HepG2 (cell line): ENCODE measurements at regions not wholly inside any gene's neighbourhood (a gene's known extent, or its start where the extent isn't known, plus 50 kb on each side); places are given as distances from the start of the nearest gene placed in this dataset.

Experiments
- ATAC-seq: fragments of 200-7000 bp; cut with Tn5 transposase; 3 replicates; pipeline ENCODE4 v1.9.1; 2020; ENCODE audit warnings: mild to moderate bottlenecking, moderate library complexity
- BruUV-seq: library from RNA; stranded (reverse); fragments of 400-500 nt; replicated peaks from 2 replicates; lab custom pipeline; 2021; lab: Mats Ljungman, UMichigan
- CTCF ChIA-PET: fragments of 300-600 bp; formaldehyde crosslinking; extraction: SDS; loops from one replicate; lab custom pipeline; 2021; ENCODE audit warnings: low total read pairs, inconsistent platforms, low intra/inter-chr PET ratio; lab: Yijun Ruan, JAX
- POLR2A ChIA-PET: fragments of 350-600 bp; sonication (Branson Sonifier 250); formaldehyde crosslinking; loops from one replicate; lab custom pipeline; 2020; ENCODE audit warnings: antibody characterized with exemption, inconsistent platforms; lab: Yijun Ruan, JAX
- DNase-seq: peaks from one replicate; pipeline ENCODE4 v3.0.0-alpha.2; 2015; ENCODE audit warnings: low spot score
- FAIRE-seq: peaks from 3 replicates; lab custom pipeline; 2011; peaks lifted over from hg19 to GRCh38; lab: Jason Lieb, UNC
- H2AFZ ChIP-seq: one replicate; pipeline ENCODE4 v1.6.1; 2011; ENCODE audit warnings: low read length, inconsistent platforms
- H3K27ac ChIP-seq: fragments of 300-600 bp; 3 replicates; pipeline ENCODE4 v1.8.0; 2011; ENCODE audit warnings: mixed run types, mild to moderate bottlenecking, mixed read lengths, low read length, inconsistent platforms; ENCODE audit not compliant: insufficient read depth; ENCODE audit errors: extremely low read length
- H3K27me3 ChIP-seq, 2 experiments: fragments of 200-600 bp in 1 of 2; 2 replicates in 1 of 2; 3 replicates in 1 of 2; pipeline versions ENCODE4 v1.6.0 to v1.8.0; 2011; ENCODE audit warnings: low read length in 2 of 2, mild to moderate bottlenecking in 2 of 2, moderate library complexity in 2 of 2, inconsistent platforms in 1 of 2; ENCODE audit not compliant: insufficient read depth in 2 of 2, control insufficient read depth in 1 of 2
- H3K36me3 ChIP-seq, 2 experiments: fragments of 200-600 bp in 1 of 2; replicated peaks in 1 of 2; 2 replicates in 1 of 2; 3 replicates in 1 of 2; pipeline versions ENCODE4 v1.5.1 to v1.8.0; 2011; ENCODE audit warnings: low read length in 2 of 2, inconsistent platforms in 1 of 2; ENCODE audit not compliant: insufficient read depth in 2 of 2, control insufficient read depth in 1 of 2
- H3K4me1 ChIP-seq: 2 replicates; pipeline ENCODE4 v1.5.1; 2012; ENCODE audit warnings: low read length, inconsistent platforms; ENCODE audit not compliant: insufficient read depth
- H3K4me2 ChIP-seq: 2 replicates; pipeline ENCODE4 v1.6.0; 2011; ENCODE audit warnings: low read depth, low read length, inconsistent platforms
- H3K4me3 ChIP-seq, 3 experiments: fragments of 200-600 bp in 1 of 3; sonication (generic), shearing (Covaris generic) in 1 of 3; replicated peaks in 1 of 3; 2 replicates each; pipeline ENCODE4 v1.5.1; 2011 to 2016; ENCODE audit warnings: low read length in 3 of 3, inconsistent platforms in 2 of 3, low read depth in 2 of 3, mild to moderate bottlenecking in 2 of 3, control low read depth in 1 of 3, mixed read lengths in 1 of 3; ENCODE audit not compliant: insufficient read depth in 1 of 3
- H3K79me2 ChIP-seq: one replicate; pipeline ENCODE4 v1.6.1; 2011; ENCODE audit warnings: low read length, inconsistent platforms; ENCODE audit not compliant: insufficient read depth
- H3K9ac ChIP-seq: 2 replicates; pipeline ENCODE4 v1.6.0; 2011; ENCODE audit warnings: mild to moderate bottlenecking, low read depth, low read length, inconsistent platforms; ENCODE audit not compliant: insufficient read depth
- H3K9me3 ChIP-seq: 2 replicates; pipeline ENCODE4 v1.5.1; 2012; ENCODE audit warnings: mild to moderate bottlenecking, low read length
- H4K20me1 ChIP-seq: 2 replicates; pipeline ENCODE4 v1.6.0; 2011; ENCODE audit warnings: inconsistent platforms, mild to moderate bottlenecking, low read length, moderate library complexity; ENCODE audit not compliant: insufficient read depth
- CBFB ChIP-seq: sonication (generic); formaldehyde crosslinking; IDR thresholded peaks from 2 replicates; pipeline ENCODE4 v1.4.0; 2020; ENCODE audit warnings: missing genetic modification reagents
- FOXO1 ChIP-seq: sonication (generic); formaldehyde crosslinking; IDR thresholded peaks from 2 replicates; pipeline ENCODE4 v1.4.0; 2020; ENCODE audit warnings: missing genetic modification reagents
- HDAC1 ChIP-seq: sonication (generic); formaldehyde crosslinking; IDR thresholded peaks from 2 replicates; pipeline ENCODE4 v1.5.1; 2020; ENCODE audit warnings: mild to moderate bottlenecking, missing genetic modification reagents
- HNRNPLL ChIP-seq: fragments of 200-400 bp; formaldehyde crosslinking; IDR thresholded peaks from 2 replicates; pipeline ENCODE4 v1.6.1; 2017; ENCODE audit warnings: mild to moderate bottlenecking, low read depth, low read length; ENCODE audit not compliant: poor library complexity, severe bottlenecking
- JUN ChIP-seq: sonication (generic); formaldehyde crosslinking; IDR thresholded peaks from 2 replicates; pipeline ENCODE4 v1.4.0; 2020; ENCODE audit warnings: mild to moderate bottlenecking, missing genetic modification reagents
- NFE2 ChIP-seq: sonication (generic); formaldehyde crosslinking; IDR thresholded peaks from 2 replicates; pipeline ENCODE4 v1.4.0; 2020; ENCODE audit warnings: missing genetic modification reagents
- NFE2L2 ChIP-seq: fragments of 150-350 bp; IDR thresholded peaks from 2 replicates; pipeline ENCODE4 v1.6.1; 2014; ENCODE audit warnings: low read length
- NPAS2 ChIP-seq: sonication (generic); formaldehyde crosslinking; IDR thresholded peaks from 2 replicates; pipeline ENCODE4 v1.8.0; 2022; ENCODE audit warnings: mild to moderate bottlenecking, missing genetic modification reagents, borderline replicate concordance
- NRL ChIP-seq: sonication (generic); formaldehyde crosslinking; IDR thresholded peaks from 2 replicates; pipeline ENCODE4 v1.5.0; 2020; ENCODE audit warnings: missing genetic modification reagents, mild to moderate bottlenecking, moderate library complexity, borderline replicate concordance
- PHF20 ChIP-seq: sonication (generic); formaldehyde crosslinking; IDR thresholded peaks from 2 replicates; pipeline ENCODE4 v1.5.0; 2020; ENCODE audit warnings: mild to moderate bottlenecking, missing genetic modification reagents
- SCMH1 ChIP-seq: sonication (generic); formaldehyde crosslinking; IDR thresholded peaks from 2 replicates; pipeline ENCODE4 v1.9.0; 2021; ENCODE audit warnings: missing genetic modification reagents, mild to moderate bottlenecking, borderline replicate concordance
- SIN3B ChIP-seq: fragments of 150-350 bp; IDR thresholded peaks from 2 replicates; pipeline ENCODE4 v1.6.1; 2014; ENCODE audit warnings: low read length
- SMC3 ChIP-seq: IDR thresholded peaks from 2 replicates; pipeline ENCODE4 v1.6.1; 2011; ENCODE audit warnings: low read length, improper control_type of control experiment
- ZNF33A ChIP-seq: sonication (generic); formaldehyde crosslinking; IDR thresholded peaks from 2 replicates; pipeline ENCODE4 v1.5.1; 2020; ENCODE audit warnings: missing genetic modification reagents, mild to moderate bottlenecking, moderate library complexity, borderline replicate concordance
- ZNF720 ChIP-seq: sonication (generic); formaldehyde crosslinking; IDR thresholded peaks from 2 replicates; pipeline ENCODE4 v1.4.0; 2020; ENCODE audit warnings: missing genetic modification reagents
- WGBS: methylation state at CpG from one replicate; pipeline ENCODE4 v1.1.6; 2017; ENCODE audit warnings: low lambda C conversion rate; 5-methylcytosine and 5-hydroxymethylcytosine counted together
- in situ Hi-C: cut with HindIII; loops from 2 replicates; pipeline ENCODE4 v1.10.0; 2017; ENCODE audit warnings: low pct_unique_long_range_greater_than_20kb; ENCODE audit not compliant: extremely low pct_ligation_motif_present
- intact Hi-C: fragments of 100-400 bp; cut with micrococcal nuclease; formaldehyde crosslinking; loops from one replicate; pipeline ENCODE4 v1.10.0; 2022; ENCODE audit not compliant: unreplicated experiment
- TF ChIP-seq, protein P1 (sequence below): sonication (generic); formaldehyde crosslinking; IDR thresholded peaks from 2 replicates; pipeline ENCODE4 v1.8.0; 2022; ENCODE audit warnings: mild to moderate bottlenecking, missing genetic modification reagents, borderline replicate concordance

DNA sequence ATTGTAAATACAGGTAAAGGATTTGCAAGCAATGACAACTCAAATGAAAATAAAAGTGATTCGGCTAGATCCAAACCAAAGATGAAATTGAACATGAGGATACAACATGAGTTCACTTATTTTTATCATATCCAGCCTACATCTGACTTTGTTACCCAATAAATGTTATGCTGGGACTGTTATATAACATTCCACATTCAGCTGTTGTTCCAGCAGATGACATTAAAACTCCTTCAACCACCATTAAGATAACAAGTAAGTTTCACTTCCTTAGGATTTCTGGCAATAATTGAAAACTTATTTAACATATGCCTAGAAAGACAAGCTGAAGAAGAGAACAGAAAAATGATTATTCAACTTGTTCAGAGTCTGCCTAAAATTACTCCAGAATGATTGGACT is 729.4 kb downstream of the CDH11 start (continued):
- TF ChIP-seq, protein P1, sequence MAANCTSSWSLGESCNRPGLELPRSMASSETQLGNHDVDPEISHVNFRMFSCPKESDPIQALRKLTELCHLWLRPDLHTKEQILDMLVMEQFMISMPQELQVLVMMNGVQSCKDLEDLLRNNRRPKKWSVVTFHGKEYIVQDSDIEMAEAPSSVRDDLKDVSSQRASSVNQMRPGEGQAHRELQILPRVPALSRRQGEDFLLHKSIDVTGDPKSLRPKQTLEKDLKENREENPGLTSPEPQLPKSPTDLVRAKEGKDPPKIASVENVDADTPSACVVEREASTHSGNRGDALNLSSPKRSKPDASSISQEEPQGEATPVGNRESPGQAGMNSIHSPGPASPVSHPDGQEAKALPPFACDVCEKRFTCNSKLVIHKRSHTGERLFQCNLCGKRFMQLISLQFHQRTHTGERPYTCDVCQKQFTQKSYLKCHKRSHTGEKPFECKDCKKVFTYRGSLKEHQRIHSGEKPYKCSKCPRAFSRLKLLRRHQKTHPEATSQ (CRISPR knock-in tag), result no peak
- TF ChIP-seq SMC3 (no peak), NRL (CRISPR knock-in tag) (no peak), HNRNPLL (no peak), ZNF33A (CRISPR knock-in tag) (no peak), HDAC1 (CRISPR knock-in tag) (no peak), JUN (no peak), FOXO1 (CRISPR knock-in tag) (no peak), CBFB (CRISPR knock-in tag) (no peak), SIN3B (no peak)
- TF ChIP-seq, all 625 proteins: peak for 0

DNA sequence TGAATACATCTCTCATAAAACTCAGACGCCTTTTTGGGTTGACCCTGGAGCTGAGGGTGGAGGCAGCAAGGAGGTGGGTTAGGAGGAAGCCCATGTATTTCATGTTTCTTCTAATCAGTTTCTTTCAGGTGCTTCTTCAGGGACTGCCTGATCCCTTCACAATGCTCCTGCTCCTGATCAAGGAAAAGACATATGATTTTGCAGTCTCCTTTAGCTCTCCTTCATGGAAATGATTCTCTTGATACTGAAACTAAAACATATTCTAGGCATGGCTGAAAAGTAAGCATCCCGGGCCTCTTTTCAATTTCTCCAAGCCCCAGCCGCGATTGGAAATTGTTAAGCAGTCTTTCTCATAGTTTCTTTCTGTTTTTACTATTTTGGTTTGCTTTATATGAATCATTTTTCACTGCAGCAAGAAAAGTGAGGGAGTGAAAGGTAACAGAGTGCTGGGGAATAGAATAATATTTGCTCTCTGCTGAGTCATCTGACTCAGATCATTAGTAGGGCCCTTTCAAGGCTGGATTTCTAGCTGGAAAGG is 730.7 kb downstream of the CDH11 start:
- Histone ChIP-seq H3K4me1 (0 out of 2 replicates have a peak, but pooled peaks cover 9% of the 10 kb centered on the region), H3K36me3 (no peaks in the 10 kb centered on the region), H3K27me3 (no peaks in the 10 kb centered on the region), H2AFZ (no peak overlapping the region), H4K20me1 (no peaks in the 10 kb centered on the region; the same call in 1 of the 2 replicates), H3K79me2 (no peaks in the 10 kb centered on the region), H3K9ac (no peak overlapping the region; the same call in 1 of the 2 replicates), H3K4me3 (no peak overlapping the region; a peak in 1 of 6 replicates), H3K27ac (no peak overlapping the region), H3K9me3 (peaks cover 10% of the 10 kb centered on the region; the same call in 1 of the 2 replicates), H3K4me2 (peak overlapping the region; percentile 40)
- ATAC-seq, result peak; percentile 75
- peak; percentile 21 for DNase-seq
- intact Hi-C loops (no loop called here), in situ Hi-C loops (no loop called here)
- TF ChIP-seq NFE2 (CRISPR knock-in tag), result peak; percentile 20; the same call in 1 of the 2 replicates
- TF ChIP-seq NFE2L2, result peak; percentile 56; the same call in 1 of the 2 replicates
- no peak for TF ChIP-seq PHF20 (CRISPR knock-in tag)
- TF ChIP-seq NPAS2 (CRISPR knock-in tag), result no peak
- no peak for TF ChIP-seq SCMH1 (CRISPR knock-in tag)
- no peak for TF ChIP-seq ZNF720
- BruUV-seq, result no TSS peak
- CTCF ChIA-PET, result no interaction called here
- POLR2A ChIA-PET, result no interaction called here
- WGBS, result 11% methylated on average over 4 of the region's 4 CpGs
- FAIRE-seq, result no peak
